H7 (cell line): ENCODE measurements at regions not wholly inside any gene's neighbourhood (a gene's known extent, or its start where the extent isn't known, plus 50 kb on each side); places are given as distances from the start of the nearest gene placed in this dataset.

Experiments
- DNase-seq: peaks from one replicate; pipeline ENCODE4 v3.0.0; 2012
- H3K27me3 ChIP-seq: 2 replicates; pipeline ENCODE4 v1.6.0; 2011; ENCODE audit warnings: mild to moderate bottlenecking, low read length; ENCODE audit not compliant: control insufficient read depth, insufficient read depth
- H3K36me3 ChIP-seq: replicated peaks from 2 replicates; pipeline ENCODE4 v1.5.1; 2011; ENCODE audit warnings: low read length; ENCODE audit not compliant: control insufficient read depth, insufficient read depth
- H3K4me3 ChIP-seq: 2 replicates; pipeline ENCODE4 v1.5.1; 2011; ENCODE audit warnings: low read depth, mild to moderate bottlenecking, control low read depth, low read length, moderate library complexity; ENCODE audit not compliant: insufficient read depth

GRCh38 chr7:136179851-136180721, 202.9 kb upstream of the MTPN start:
- Histone ChIP-seq H3K36me3 (no peaks in the 10 kb centered on the region), H3K27me3 (no peaks in the 10 kb centered on the region), H3K4me3 (no peak overlapping the region)
- DNase-seq: no peak

GRCh38 chr7:136179154-136179553, 202.0 kb upstream of the MTPN start:
- DNase-seq: no peak
- Histone ChIP-seq H3K4me3 (no peak overlapping the region), H3K27me3 (no peaks in the 10 kb centered on the region), H3K36me3 (no peaks in the 10 kb centered on the region)

- Histone ChIP-seq H3K27me3 (no peaks in the 10 kb centered on the region), H3K36me3 (no peaks in the 10 kb centered on the region), H3K4me3 (no peak overlapping the region)
- no peak for DNase-seq
Measured at GRCh38 chr7:136174477-136175125, 197.4 kb upstream of the MTPN start.

- Histone ChIP-seq H3K27me3 (no peaks in the 10 kb centered on the region), H3K4me3 (no peak overlapping the region), H3K36me3 (no peaks in the 10 kb centered on the region)
- no peak for DNase-seq
Measured at GRCh38 chr7:136173874-136174273, 196.7 kb upstream of the MTPN start.

- H3K4me3 ChIP-seq: no peak overlapping the region
Measured at GRCh38 chr7:136171233-136171632, 194.1 kb upstream of the MTPN start.

GRCh38 chr7:136168821-136169220, 191.7 kb upstream of the MTPN start:
- no peak overlapping the region for H3K4me3 ChIP-seq
- no peaks in the 10 kb centered on the region for H3K27me3 ChIP-seq
- DNase-seq: no peak
- no peaks in the 10 kb centered on the region for H3K36me3 ChIP-seq

More at GRCh38 chr7:136171233-136171632, 194.1 kb upstream of the MTPN start:
- H3K36me3 ChIP-seq: no peaks in the 10 kb centered on the region
- DNase-seq: no peak
- no peaks in the 10 kb centered on the region for H3K27me3 ChIP-seq

GRCh38 chr7:136167991-136168390, 190.8 kb upstream of the MTPN start:
- Histone ChIP-seq H3K27me3 (no peaks in the 10 kb centered on the region), H3K4me3 (no peak overlapping the region), H3K36me3 (no peaks in the 10 kb centered on the region)
- DNase-seq: no peak

- Histone ChIP-seq H3K36me3 (no peaks in the 10 kb centered on the region), H3K27me3 (no peaks in the 10 kb centered on the region), H3K4me3 (no peak overlapping the region)
- DNase-seq: no peak
Measured at GRCh38 chr7:136166521-136166920, 189.4 kb upstream of the MTPN start.

- DNase-seq: no peak
- Histone ChIP-seq H3K4me3 (no peak overlapping the region), H3K27me3 (no peaks in the 10 kb centered on the region), H3K36me3 (no peaks in the 10 kb centered on the region)
Measured at GRCh38 chr7:136163340-136163801, 186.2 kb upstream of the MTPN start.

- H3K36me3 ChIP-seq: no peaks in the 10 kb centered on the region
- no peak overlapping the region for H3K4me3 ChIP-seq
- no peak for DNase-seq
- H3K27me3 ChIP-seq: no peaks in the 10 kb centered on the region
Measured at GRCh38 chr7:136150311-136150710, 173.2 kb upstream of the MTPN start.

- no peak for DNase-seq
- H3K27me3 ChIP-seq: no peaks in the 10 kb centered on the region
- no peaks in the 10 kb centered on the region for H3K36me3 ChIP-seq
- no peak overlapping the region for H3K4me3 ChIP-seq
Measured at GRCh38 chr7:136148920-136149319, 171.8 kb upstream of the MTPN start.

- H3K27me3 ChIP-seq: no peaks in the 10 kb centered on the region
- H3K36me3 ChIP-seq: no peaks in the 10 kb centered on the region
- DNase-seq: no peak
- no peak overlapping the region for H3K4me3 ChIP-seq
Measured at GRCh38 chr7:136146925-136147324, 169.8 kb upstream of the MTPN start.

GRCh38 chr7:136144182-136144581, 167.0 kb upstream of the MTPN start:
- Histone ChIP-seq H3K36me3 (no peaks in the 10 kb centered on the region), H3K4me3 (no peak overlapping the region), H3K27me3 (no peaks in the 10 kb centered on the region)
- DNase-seq: no peak

GRCh38 chr7:136143271-136143670, 166.1 kb upstream of the MTPN start:
- DNase-seq: no peak
- no peaks in the 10 kb centered on the region for H3K36me3 ChIP-seq
- no peak overlapping the region for H3K4me3 ChIP-seq
- no peaks in the 10 kb centered on the region for H3K27me3 ChIP-seq

GRCh38 chr7:136142583-136142982, 165.4 kb upstream of the MTPN start:
- H3K27me3 ChIP-seq: no peaks in the 10 kb centered on the region
- H3K4me3 ChIP-seq: no peak overlapping the region
- no peaks in the 10 kb centered on the region for H3K36me3 ChIP-seq
- no peak for DNase-seq
